T-helper 17 cell (primary cell): ENCODE measurements at regions not wholly inside any gene's neighbourhood (a gene's known extent, or its start where the extent isn't known, plus 50 kb on each side); places are given as distances from the start of the nearest gene placed in this dataset.

Source experiments
- ATAC-seq: fragments of 150-1000 bp; cut with Tn5 transposase; 2 replicates; pipeline ENCODE4 v1.10.0; 2021; ENCODE audit warnings: mild to moderate bottlenecking, moderate library complexity
- DNase-seq, 3 donors: peaks; one replicate each; pipeline versions ENCODE4 v3.0.0 to v3.0.0-alpha.2; 2020 to 2021
- H3K9me3 ChIP-seq: one replicate; pipeline ENCODE4 v1.7.0; 2013; ENCODE audit warnings: low read length, mild to moderate bottlenecking; ENCODE audit not compliant: control insufficient read depth, poor library complexity, severe bottlenecking
- H3K27ac Mint-ChIP-seq: one replicate; pipeline ENCODE4 v1.8.0; 2022; ENCODE audit warnings: mild to moderate bottlenecking, moderate library complexity, mixed read lengths
- H3K27me3 Mint-ChIP-seq: one replicate; pipeline ENCODE4 v1.8.0; 2022; ENCODE audit warnings: mixed read lengths
- H3K36me3 Mint-ChIP-seq: one replicate; pipeline ENCODE4 v1.8.0; 2022; ENCODE audit warnings: low read depth, mixed read lengths
- H3K4me1 Mint-ChIP-seq: one replicate; pipeline ENCODE4 v1.8.0; 2022; ENCODE audit warnings: mild to moderate bottlenecking, mixed read lengths
- H3K4me3 Mint-ChIP-seq: one replicate; pipeline ENCODE4 v1.8.0; 2022; ENCODE audit warnings: mild to moderate bottlenecking, moderate library complexity, mixed read lengths

DNA sequence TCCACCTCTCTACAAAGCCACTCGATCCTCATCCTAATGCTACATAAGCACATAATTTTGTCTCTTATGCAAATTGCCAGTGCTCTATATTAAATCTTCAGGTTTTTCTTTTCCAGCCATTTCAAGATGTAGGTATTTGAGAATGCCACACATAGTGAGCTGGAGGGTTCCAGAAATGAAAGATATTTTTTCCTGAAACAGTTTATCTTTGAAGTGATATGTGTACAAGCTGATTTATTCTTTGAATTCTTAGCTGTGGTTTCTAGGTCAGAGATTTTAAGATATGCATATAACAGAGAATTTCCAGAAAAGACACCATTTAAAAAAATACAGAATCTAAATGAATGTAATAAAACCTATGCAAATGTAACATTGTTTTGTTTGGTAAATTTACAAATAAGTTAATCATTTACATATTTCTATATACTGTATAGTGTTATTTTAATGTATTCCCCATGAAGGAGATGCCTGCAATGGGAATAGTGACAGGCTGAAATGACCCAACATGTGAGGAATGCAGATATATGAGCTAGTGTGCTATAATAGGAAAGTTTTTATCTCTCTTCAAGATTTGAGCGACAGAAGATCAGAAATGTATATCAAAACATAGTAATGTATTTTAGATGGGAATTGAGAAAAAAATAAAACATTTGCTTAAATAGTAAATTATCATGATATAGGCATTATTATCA, 570.2 kb downstream of the SLITRK1 start:
- H3K36me3 Mint-ChIP-seq, result no peaks in the 10 kb centered on the region
- no peaks in the 10 kb centered on the region for H3K4me1 Mint-ChIP-seq
- H3K27me3 Mint-ChIP-seq, result no peaks in the 10 kb centered on the region
- no peak overlapping the region for H3K27ac Mint-ChIP-seq
- H3K9me3 ChIP-seq, result no peaks in the 10 kb centered on the region
- ATAC-seq (no peak), DNase-seq (no peak)
- H3K4me3 Mint-ChIP-seq, result no peak overlapping the region

DNA sequence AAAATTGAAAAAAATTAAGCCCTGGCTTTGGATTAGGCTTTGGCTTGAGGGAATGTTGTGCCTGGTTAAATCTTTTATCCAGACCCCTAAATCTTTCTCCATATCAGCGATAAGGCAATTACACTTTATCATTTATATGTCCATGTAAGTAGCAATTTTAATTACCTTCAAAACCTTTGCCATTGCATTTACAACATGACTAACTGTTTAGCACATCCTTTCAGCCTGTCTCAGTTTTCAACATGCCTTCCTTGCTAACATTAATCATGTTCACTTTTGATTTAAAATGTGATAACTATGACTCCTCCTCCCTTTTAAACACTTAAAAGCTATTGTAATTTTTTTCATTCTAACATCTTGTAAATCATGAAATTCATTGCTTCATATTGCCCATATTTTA, 583.7 kb downstream of the SLITRK1 start:
- DNase-seq (no peak), ATAC-seq (no peak)
- no peaks in the 10 kb centered on the region for H3K9me3 ChIP-seq
- Mint-ChIP-seq H3K4me1 (no peaks in the 10 kb centered on the region), H3K27me3 (no peaks in the 10 kb centered on the region), H3K27ac (no peak overlapping the region), H3K4me3 (no peak overlapping the region), H3K36me3 (no peaks in the 10 kb centered on the region)

DNA sequence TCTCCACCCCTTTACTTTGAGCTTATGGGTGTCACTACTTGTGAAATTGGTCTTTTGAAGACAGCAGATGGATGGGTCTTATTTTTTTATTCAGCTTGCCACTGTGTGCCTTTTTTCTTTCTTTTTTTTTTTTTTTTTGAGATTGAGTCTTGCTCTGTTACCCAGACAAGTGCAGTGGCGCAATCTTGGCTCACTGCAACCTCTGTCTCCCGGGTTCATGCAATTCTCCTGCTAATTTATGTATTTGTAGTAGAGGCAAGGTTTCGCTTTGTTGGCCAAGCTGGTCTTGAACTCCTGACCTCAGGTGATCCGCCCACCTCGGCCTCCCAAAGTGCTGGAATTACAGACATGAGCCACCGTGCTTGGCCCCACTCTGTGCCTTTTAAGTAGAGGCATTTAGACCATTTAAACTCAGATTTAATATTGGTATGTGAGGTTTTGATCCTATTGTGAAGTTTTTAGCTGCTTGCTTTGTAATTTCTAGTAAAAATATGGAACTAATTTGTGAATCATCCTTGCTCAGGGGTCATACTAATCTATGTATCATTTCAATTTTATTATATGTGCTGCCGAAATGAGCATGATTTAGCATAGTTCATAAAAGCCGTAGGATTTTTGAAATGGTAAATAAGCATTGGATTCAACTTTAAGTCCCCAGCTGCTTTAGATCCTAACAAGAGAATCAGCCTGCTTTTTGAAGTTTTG, 584.5 kb downstream of the SLITRK1 start:
- H3K9me3 ChIP-seq, result no peaks in the 10 kb centered on the region
- Mint-ChIP-seq H3K36me3 (no peaks in the 10 kb centered on the region), H3K4me3 (no peak overlapping the region), H3K27ac (no peak overlapping the region), H3K4me1 (no peaks in the 10 kb centered on the region), H3K27me3 (no peaks in the 10 kb centered on the region)
- ATAC-seq, result no peak
- no peak for DNase-seq

DNA sequence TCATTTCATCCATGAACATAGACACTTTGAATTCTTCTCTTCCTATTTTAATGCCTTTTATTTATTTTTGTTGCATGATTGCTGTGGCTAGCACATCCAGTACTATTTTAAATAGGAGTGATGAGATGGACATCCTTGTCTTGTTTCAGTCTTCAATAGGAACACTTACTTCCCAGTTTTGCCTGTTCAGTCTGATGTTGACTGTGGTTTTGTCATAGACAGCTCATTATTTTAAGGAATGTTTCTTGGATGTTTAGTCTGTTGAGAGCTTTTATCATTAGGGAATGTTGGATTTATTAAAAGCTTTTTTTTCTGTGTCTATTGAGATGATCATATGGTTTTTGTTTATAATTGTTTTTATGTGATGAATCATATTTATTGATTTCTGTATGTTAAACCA, 586.6 kb downstream of the SLITRK1 start:
- no peak overlapping the region for H3K27ac Mint-ChIP-seq
- no peaks in the 10 kb centered on the region for H3K27me3 Mint-ChIP-seq
- H3K36me3 Mint-ChIP-seq, result no peaks in the 10 kb centered on the region
- no peak overlapping the region for H3K4me3 Mint-ChIP-seq
- no peak for DNase-seq
- no peaks in the 10 kb centered on the region for H3K4me1 Mint-ChIP-seq
- no peak for ATAC-seq
- no peaks in the 10 kb centered on the region for H3K9me3 ChIP-seq

DNA sequence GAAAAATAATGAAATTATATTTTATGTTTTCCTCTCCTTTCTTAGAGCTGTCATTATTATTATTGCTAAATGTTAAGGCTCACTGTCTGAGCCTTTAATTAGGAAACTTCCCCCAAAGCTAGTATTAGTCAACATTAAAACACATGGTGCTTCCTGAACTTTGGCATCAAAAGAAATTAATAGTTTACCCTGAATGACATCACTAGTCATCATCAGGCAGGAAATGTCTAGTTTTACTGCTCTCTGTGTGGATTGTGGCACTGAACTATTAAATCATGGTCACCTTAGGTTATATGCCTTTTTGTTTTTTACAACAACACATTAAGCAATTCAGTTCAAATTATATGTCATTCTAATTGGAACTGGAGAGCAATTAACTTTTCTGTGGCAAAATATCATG, 595.5 kb downstream of the SLITRK1 start:
- no peak for ATAC-seq
- DNase-seq, result no peak
- H3K27me3 Mint-ChIP-seq, result no peaks in the 10 kb centered on the region
- H3K4me1 Mint-ChIP-seq, result no peaks in the 10 kb centered on the region
- no peaks in the 10 kb centered on the region for H3K36me3 Mint-ChIP-seq
- H3K27ac Mint-ChIP-seq, result no peak overlapping the region
- no peak overlapping the region for H3K4me3 Mint-ChIP-seq
- no peaks in the 10 kb centered on the region for H3K9me3 ChIP-seq

DNA sequence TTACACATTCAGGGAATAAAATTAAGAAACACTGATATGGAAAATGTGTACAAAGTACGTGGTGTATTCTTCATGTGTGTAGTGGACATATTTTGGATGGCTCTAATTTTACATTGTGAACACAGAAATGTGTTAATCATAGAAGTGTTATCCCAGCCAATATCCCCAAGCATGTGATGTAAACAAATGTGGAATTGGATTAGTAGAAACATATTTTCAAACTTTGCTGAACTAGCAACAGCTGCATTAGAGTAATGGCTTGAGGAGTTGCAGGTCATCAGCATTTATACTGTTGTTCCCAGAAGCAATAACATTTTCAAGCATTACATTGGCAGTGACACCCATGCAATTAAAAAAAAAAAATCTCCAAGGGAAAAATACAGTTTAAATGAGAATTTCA, 600.6 kb downstream of the SLITRK1 start:
- ATAC-seq, result no peak
- no peak overlapping the region for H3K27ac Mint-ChIP-seq
- no peaks in the 10 kb centered on the region for H3K4me1 Mint-ChIP-seq
- DNase-seq, result no peak
- no peaks in the 10 kb centered on the region for H3K36me3 Mint-ChIP-seq
- H3K9me3 ChIP-seq, result no peaks in the 10 kb centered on the region
- no peaks in the 10 kb centered on the region for H3K27me3 Mint-ChIP-seq
- no peak overlapping the region for H3K4me3 Mint-ChIP-seq

DNA sequence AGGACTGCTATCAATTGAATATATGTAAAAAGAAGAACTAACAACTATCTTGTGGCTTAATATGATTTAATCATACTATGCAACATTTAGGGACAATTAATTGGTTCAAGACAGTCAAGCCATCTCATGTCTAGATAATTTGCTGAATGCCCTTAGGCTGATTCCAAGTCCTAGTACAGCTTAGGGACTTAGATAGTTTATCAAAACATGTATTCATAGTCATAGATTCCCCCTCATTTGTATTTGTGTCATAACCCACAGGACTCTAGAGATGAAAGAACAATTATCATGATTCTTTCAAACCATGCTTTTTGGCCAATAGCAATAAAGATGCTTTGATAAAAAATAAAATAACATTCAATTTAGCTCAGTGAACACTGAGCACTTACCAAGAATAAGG, 607.6 kb downstream of the SLITRK1 start:
- no peak for ATAC-seq
- H3K9me3 ChIP-seq, result no peaks in the 10 kb centered on the region
- DNase-seq, result no peak
- H3K4me1 Mint-ChIP-seq, result no peaks in the 10 kb centered on the region
- no peaks in the 10 kb centered on the region for H3K36me3 Mint-ChIP-seq
- H3K27me3 Mint-ChIP-seq, result no peaks in the 10 kb centered on the region
- H3K4me3 Mint-ChIP-seq, result no peak overlapping the region
- H3K27ac Mint-ChIP-seq, result no peak overlapping the region

DNA sequence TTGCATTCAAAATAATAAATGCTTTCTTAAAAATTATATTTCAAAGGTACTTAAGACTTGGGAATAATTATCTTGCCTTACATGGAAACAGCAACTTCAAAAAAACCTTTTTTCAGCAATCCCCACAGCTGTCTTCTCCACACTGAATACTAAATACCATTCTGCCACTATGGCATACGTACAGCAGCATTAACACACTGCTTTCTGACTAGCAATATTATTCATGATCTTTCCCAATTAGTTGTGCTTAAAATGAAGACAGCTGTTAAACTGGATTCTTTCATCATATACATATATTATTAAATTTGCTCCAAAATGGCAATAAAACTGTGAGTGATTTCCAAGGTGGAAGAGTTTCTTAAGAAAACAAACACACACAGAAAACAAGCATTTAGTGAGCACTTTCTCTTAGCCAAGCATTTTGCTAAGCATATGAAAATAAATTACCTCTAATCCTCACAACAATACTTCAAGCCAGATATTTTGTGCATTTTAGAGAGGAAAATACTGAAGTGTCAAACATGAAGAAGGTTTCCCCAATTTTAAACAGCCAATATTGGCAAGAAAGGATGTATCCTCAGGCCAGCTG, 609.5 kb downstream of the SLITRK1 start:
- H3K36me3 Mint-ChIP-seq, result no peaks in the 10 kb centered on the region
- H3K4me1 Mint-ChIP-seq, result no peaks in the 10 kb centered on the region
- DNase-seq (no peak), ATAC-seq (no peak)
- no peaks in the 10 kb centered on the region for H3K9me3 ChIP-seq
- no peaks in the 10 kb centered on the region for H3K27me3 Mint-ChIP-seq
- no peak overlapping the region for H3K27ac Mint-ChIP-seq
- H3K4me3 Mint-ChIP-seq, result no peak overlapping the region

DNA sequence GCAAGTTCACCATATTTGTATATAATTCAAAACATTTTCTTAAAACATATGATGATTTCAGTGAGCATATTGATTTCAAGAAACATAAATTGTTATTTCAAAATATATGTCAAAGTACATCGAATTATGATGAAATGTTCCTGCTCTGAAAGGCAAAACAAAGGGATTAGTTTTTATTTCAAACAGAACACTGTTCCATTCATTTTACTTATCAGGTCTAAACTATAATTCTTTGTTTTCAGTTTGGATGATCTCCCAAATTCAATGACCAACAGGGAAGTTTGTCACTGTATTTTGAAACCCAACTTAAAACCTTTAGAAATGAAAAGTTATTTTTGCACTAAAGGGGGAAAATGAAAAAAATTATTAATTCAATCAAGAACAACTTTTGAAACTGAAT, 610.2 kb downstream of the SLITRK1 start:
- no peaks in the 10 kb centered on the region for H3K36me3 Mint-ChIP-seq
- no peaks in the 10 kb centered on the region for H3K9me3 ChIP-seq
- no peak overlapping the region for H3K4me3 Mint-ChIP-seq
- DNase-seq, result no peak
- no peak for ATAC-seq
- no peaks in the 10 kb centered on the region for H3K4me1 Mint-ChIP-seq
- no peaks in the 10 kb centered on the region for H3K27me3 Mint-ChIP-seq
- no peak overlapping the region for H3K27ac Mint-ChIP-seq

DNA sequence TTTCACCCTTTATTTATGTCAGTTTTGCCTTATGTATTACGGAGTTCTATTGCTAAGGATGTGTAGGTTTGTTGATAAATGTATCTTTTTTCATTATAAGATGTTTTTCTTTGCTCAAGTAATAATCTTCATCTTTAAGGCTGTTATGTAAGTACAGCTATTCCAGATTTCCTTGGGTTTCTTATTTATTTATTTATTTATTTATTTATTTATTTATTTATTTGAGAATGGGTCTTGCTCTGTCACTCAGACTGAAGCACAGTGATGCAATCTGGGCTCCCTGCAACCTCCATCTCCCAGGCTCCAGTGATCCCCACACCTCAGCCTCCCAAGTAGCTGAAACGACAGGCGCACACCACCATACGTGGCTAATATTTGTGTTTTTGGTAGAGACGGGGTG, 617.0 kb downstream of the SLITRK1 start:
- H3K9me3 ChIP-seq, result no peaks in the 10 kb centered on the region
- DNase-seq (no peak), ATAC-seq (no peak)
- Mint-ChIP-seq H3K36me3 (no peaks in the 10 kb centered on the region), H3K4me1 (no peaks in the 10 kb centered on the region), H3K4me3 (no peak overlapping the region), H3K27me3 (no peaks in the 10 kb centered on the region), H3K27ac (no peak overlapping the region)

DNA sequence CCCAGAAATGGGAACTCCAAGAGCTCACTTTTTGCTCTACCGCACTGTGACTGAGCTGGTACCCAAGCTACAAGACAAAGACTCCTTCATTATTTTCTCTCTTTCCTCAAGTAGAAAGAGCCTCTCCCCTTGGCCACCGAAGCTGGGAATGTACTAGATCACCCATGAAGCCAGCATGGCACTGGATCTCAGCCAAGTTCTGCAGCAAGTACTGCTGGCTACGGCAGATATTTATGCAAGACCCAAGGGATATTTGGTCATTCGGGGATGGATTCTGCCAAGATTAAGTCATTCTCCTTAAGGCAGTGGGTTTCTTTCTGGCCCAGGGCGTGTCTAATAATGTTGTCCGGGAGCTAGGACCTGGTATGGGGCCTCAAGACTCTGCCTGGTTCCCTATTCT, 633.5 kb downstream of the SLITRK1 start:
- Mint-ChIP-seq H3K4me1 (no peaks in the 10 kb centered on the region), H3K36me3 (no peaks in the 10 kb centered on the region), H3K27me3 (no peaks in the 10 kb centered on the region), H3K27ac (no peak overlapping the region), H3K4me3 (no peak overlapping the region)
- H3K9me3 ChIP-seq, result no peaks in the 10 kb centered on the region
- ATAC-seq (no peak), DNase-seq (no peak)

DNA sequence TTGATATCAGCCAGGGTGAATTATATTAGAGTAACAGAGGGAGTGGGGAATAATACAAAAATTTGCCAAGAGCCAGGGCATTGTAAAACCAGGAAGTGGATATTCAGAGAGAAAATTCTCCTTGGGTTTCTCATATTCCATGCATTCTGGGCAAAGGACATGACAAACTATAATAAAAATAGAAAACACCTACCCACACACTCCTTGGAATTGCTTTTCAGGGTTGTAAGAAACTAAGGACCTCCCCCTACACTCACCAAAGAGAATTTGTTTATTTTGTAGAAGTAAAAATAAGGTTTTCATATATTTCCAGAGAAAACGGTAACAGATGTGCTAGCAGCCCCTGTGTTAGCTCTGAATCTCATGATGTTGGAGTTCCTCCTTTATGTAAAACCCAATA, 649.6 kb downstream of the SLITRK1 start:
- H3K4me3 Mint-ChIP-seq, result no peak overlapping the region
- H3K27ac Mint-ChIP-seq, result no peak overlapping the region
- ATAC-seq, result no peak
- H3K36me3 Mint-ChIP-seq, result no peaks in the 10 kb centered on the region
- H3K4me1 Mint-ChIP-seq, result no peaks in the 10 kb centered on the region
- no peaks in the 10 kb centered on the region for H3K27me3 Mint-ChIP-seq
- no peaks in the 10 kb centered on the region for H3K9me3 ChIP-seq
- DNase-seq, result no peak

DNA sequence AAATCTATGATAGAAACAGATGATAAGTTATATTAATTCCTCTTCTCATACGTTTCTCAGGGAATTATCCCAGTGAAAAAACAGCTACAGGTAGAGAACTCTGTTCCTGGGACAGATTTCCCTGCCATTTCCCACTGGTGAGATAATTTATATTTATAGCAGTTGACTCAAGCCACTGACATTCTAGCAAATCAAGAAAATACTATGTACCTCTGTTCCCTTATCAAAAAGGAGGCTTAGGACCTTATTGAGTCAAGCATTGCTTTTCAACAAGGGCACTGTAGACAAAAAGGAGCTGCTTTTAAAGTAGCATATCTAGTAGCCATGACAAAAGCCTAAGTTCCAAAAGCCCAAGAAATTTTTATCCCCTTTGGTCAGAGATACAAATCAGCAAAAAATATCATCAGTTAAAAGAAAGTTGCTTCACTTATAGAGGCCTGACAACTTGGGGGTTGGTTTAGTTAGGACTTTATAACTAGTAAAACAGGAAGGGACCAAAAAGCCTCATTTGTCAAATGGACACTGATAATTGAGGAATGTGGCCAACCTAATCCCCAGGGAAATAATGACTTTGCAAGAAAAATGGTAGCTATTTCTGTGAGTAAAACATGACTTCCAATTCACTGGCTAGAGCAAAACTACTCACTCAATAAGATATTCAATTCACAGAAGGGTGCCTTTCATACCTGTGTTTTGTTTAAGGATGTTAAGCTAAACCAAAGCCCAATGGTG, 652.5 kb downstream of the SLITRK1 start:
- ATAC-seq (no peak), DNase-seq (no peak)
- no peaks in the 10 kb centered on the region for H3K27me3 Mint-ChIP-seq
- H3K9me3 ChIP-seq, result no peaks in the 10 kb centered on the region
- H3K36me3 Mint-ChIP-seq, result no peaks in the 10 kb centered on the region
- H3K4me1 Mint-ChIP-seq, result no peaks in the 10 kb centered on the region
- no peak overlapping the region for H3K27ac Mint-ChIP-seq
- no peak overlapping the region for H3K4me3 Mint-ChIP-seq
